ENCODE measurements at regions not wholly inside any gene's neighbourhood (a gene's known extent, or its start where the extent isn't known, plus 50 kb on each side); places are given as distances from the start of the nearest gene placed in this dataset.
"Not testable (repeated sequence)": the region's sequence is repeated elsewhere in the genome, so short reads cannot be mapped to it uniquely, and the experiment has no call there.

- no peak for TF ChIP-seq CTCF (IDR thresholded peaks at IDR 0.05; ENCODE audit: insufficient read depth, low read depth, low read length, missing control alignments)
- H3K4me3 ChIP-seq (ENCODE audit: low read depth, low read length), result no peak overlapping the region
Observed at GRCh38 chr1:100799954-100800612, 80.5 kb downstream of the VCAM1 start.

GRCh38 chr1:100801256-100801655 is 81.7 kb downstream of the VCAM1 start:
- H3K4me3 ChIP-seq (ENCODE audit: low read depth, low read length); DNase-seq (ENCODE audit: low read depth): not testable (repeated sequence)

More at GRCh38 chr1:100799954-100800612, 80.5 kb downstream of the VCAM1 start:
- DNase-seq (ENCODE audit: low read depth), result no peak

GRCh38 chr1:100803280-100803679 is 83.7 kb downstream of the VCAM1 start:
- H3K4me3 ChIP-seq (ENCODE audit: low read depth, low read length); DNase-seq (ENCODE audit: low read depth): not testable (repeated sequence)

- H3K4me3 ChIP-seq (ENCODE audit: low read depth, low read length), result no peak overlapping the region
- DNase-seq (ENCODE audit: low read depth), result no peak
- TF ChIP-seq CTCF (IDR thresholded peaks at IDR 0.05; ENCODE audit: insufficient read depth, low read depth, low read length, missing control alignments), result no peak
Observed at GRCh38 chr1:100806601-100807000, 87.1 kb downstream of the VCAM1 start.

- H3K4me3 ChIP-seq (ENCODE audit: low read depth, low read length), result no peak overlapping the region
- TF ChIP-seq CTCF (IDR thresholded peaks at IDR 0.05; ENCODE audit: insufficient read depth, low read depth, low read length, missing control alignments), result no peak
- no peak for DNase-seq (ENCODE audit: low read depth)
Observed at GRCh38 chr1:100810360-100810759, 84.3 kb downstream of the EXTL2 start.

GRCh38 chr1:100811808-100812207 is 82.8 kb downstream of the EXTL2 start:
- no peak for DNase-seq (ENCODE audit: low read depth)
- no peak for TF ChIP-seq CTCF (IDR thresholded peaks at IDR 0.05; ENCODE audit: insufficient read depth, low read depth, low read length, missing control alignments)
- no peak overlapping the region for H3K4me3 ChIP-seq (ENCODE audit: low read depth, low read length)

- peak; percentile 35 for DNase-seq (ENCODE audit: low read depth)
- not testable (repeated sequence) for H3K4me3 ChIP-seq (ENCODE audit: low read depth, low read length)
Observed at GRCh38 chr1:100814938-100815337, 79.7 kb downstream of the EXTL2 start.

GRCh38 chr1:100816049-100816448 is 78.6 kb downstream of the EXTL2 start:
- DNase-seq (ENCODE audit: low read depth), result no peak
- no peak overlapping the region for H3K4me3 ChIP-seq (ENCODE audit: low read depth, low read length)
- no peak for TF ChIP-seq CTCF (IDR thresholded peaks at IDR 0.05; ENCODE audit: insufficient read depth, low read depth, low read length, missing control alignments)

GRCh38 chr1:100820195-100820594 is 74.4 kb downstream of the EXTL2 start:
- not testable (repeated sequence) for H3K4me3 ChIP-seq (ENCODE audit: low read depth, low read length); DNase-seq (ENCODE audit: low read depth)

GRCh38 chr1:100821919-100822318 is 72.7 kb downstream of the EXTL2 start:
- H3K4me3 ChIP-seq (ENCODE audit: low read depth, low read length); DNase-seq (ENCODE audit: low read depth): not testable (repeated sequence)

All from GM12865 (cell line).